ENCODE measurements at regions not wholly inside any gene's neighbourhood (a gene's known extent, or its start where the extent isn't known, plus 50 kb on each side); places are given as distances from the start of the nearest gene placed in this dataset.

DNA sequence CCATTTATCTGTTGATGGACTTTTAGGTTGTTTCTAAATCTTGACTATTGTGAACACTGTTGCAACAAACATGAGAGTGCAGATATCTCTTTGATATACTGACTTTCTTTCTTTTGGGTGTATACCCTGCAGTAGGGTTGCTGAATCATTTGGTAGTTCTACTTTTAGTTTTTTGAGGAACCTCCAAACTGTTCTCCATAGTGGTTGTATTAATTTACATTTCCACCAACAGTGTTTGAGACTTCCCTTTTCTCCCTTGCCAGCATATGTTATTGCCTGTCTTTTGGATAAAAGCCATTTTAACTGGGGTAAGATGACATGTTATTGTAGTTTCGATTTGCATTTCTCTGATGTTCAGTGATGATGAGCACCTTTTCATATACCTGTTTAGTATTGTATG, 330.0 kb downstream of the DDX10 start:
- Mint-ChIP-seq H3K4me1 (no peaks in the 10 kb centered on the region), H3K27me3 (peaks cover 3% of the 10 kb centered on the region), H3K36me3 (no peaks in the 10 kb centered on the region), H3K27ac (no peak overlapping the region), H3K9me3 (ENCODE audit: low read depth) (peaks cover 4% of the 10 kb centered on the region), H3K4me3 (no peak overlapping the region)
- no peak for DNase-seq
- no peak for ATAC-seq
- CTCF ChIA-PET, result no interaction called here

DNA sequence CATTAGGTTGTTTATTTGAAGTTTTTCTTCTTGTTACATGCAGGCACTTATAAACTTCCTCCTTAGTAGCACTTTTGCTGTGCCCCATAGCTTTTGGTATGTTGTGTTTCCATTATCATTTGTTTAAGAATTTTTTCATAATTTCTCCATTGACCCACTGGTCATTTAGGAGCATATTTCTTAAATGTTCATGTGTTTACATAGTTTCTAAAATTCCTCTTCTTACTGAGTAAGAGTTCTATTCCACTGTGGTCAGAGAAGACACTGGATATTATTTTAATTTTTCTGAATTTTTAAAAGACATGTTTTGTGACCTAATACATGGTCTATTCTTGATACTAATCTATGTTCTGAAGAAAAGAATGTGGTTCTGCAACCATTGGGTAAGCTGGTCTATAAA, 333.0 kb downstream of the DDX10 start:
- DNase-seq (no peak), ATAC-seq (no peak)
- no peak overlapping the region for H3K27ac Mint-ChIP-seq
- H3K27me3 Mint-ChIP-seq, result peaks cover 3% of the 10 kb centered on the region
- H3K4me1 Mint-ChIP-seq, result no peaks in the 10 kb centered on the region
- H3K4me3 Mint-ChIP-seq, result no peak overlapping the region
- H3K9me3 Mint-ChIP-seq (ENCODE audit: low read depth), result peaks cover 4% of the 10 kb centered on the region
- no peaks in the 10 kb centered on the region for H3K36me3 Mint-ChIP-seq
- CTCF ChIA-PET, result no interaction called here

DNA sequence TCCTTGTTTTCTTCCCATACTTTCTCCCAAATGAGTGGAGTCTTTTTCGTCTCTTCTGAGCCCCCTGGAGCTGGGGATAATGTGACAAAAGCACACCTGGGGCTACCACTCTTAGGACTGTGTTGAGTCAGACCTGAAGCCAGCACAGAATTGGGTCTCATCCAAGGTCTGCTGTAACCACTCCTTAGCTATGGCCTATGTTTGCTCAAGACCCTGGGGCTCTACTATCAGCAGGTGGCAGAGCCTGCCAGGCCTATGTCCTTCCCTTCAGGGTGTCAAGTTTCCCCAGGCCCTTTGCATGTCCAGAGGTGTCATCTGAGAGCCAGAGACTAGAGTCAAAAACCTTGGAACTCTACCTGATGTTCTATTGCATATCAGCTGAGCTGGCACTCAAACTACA, 335.7 kb downstream of the DDX10 start:
- Mint-ChIP-seq H3K27ac (no peak overlapping the region), H3K36me3 (no peaks in the 10 kb centered on the region), H3K4me1 (no peaks in the 10 kb centered on the region), H3K9me3 (ENCODE audit: low read depth) (peaks cover 4% of the 10 kb centered on the region), H3K27me3 (peaks cover 9% of the 10 kb centered on the region), H3K4me3 (no peak overlapping the region)
- CTCF ChIA-PET, result no interaction called here
- ATAC-seq (no peak), DNase-seq (no peak)

DNA sequence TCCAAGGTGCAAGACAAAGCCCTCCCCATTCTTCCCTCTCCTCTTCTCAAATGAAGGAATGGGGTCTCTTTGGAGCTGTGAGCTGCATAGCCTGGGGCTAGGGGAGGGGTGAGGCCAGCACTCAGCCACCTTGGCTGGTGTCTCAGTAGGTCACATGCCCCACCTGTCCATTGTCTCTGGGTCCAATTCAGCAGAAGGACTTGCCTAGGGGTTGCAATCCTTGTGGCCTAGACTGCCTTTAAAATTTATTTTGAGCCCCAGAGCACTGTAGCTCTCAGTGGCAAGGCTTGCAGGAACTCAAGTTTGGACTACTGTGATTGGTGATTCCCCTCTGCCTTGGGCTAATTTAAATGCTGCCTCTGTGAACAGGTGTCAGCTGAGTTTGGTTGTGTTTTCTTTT, 336.7 kb downstream of the DDX10 start:
- Mint-ChIP-seq H3K27ac (no peak overlapping the region), H3K9me3 (ENCODE audit: low read depth) (peaks cover 3% of the 10 kb centered on the region), H3K4me1 (no peaks in the 10 kb centered on the region), H3K4me3 (no peak overlapping the region), H3K36me3 (no peaks in the 10 kb centered on the region), H3K27me3 (peaks cover 11% of the 10 kb centered on the region)
- ATAC-seq (no peak), DNase-seq (no peak)
- CTCF ChIA-PET, result no interaction called here

DNA sequence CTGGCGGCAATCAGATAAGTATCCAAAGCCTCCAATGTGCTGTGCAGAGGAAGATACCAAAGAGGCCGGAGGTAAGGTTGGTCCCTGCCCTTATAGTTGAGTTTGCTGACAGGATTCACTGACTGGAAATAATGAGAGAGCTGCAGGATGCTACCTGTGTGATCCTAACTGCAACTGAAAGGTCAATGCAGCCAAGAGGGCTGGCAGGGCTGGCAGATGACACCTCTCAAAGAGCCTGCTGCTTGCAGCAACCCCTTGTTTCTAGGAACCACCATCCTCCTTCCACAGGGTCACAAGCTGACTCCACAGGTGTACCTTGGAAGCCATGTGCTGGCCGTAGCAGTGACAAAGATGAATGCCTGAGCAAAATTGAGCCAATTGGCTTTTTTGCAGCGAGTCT, 348.1 kb downstream of the DDX10 start:
- no peaks in the 10 kb centered on the region for H3K27me3 Mint-ChIP-seq
- H3K9me3 Mint-ChIP-seq (ENCODE audit: low read depth), result no peaks in the 10 kb centered on the region
- no peaks in the 10 kb centered on the region for H3K4me1 Mint-ChIP-seq
- no peak for ATAC-seq
- no peak overlapping the region for H3K27ac Mint-ChIP-seq
- no peaks in the 10 kb centered on the region for H3K36me3 Mint-ChIP-seq
- CTCF ChIA-PET, result no interaction called here
- no peak for DNase-seq
- H3K4me3 Mint-ChIP-seq, result no peak overlapping the region

DNA sequence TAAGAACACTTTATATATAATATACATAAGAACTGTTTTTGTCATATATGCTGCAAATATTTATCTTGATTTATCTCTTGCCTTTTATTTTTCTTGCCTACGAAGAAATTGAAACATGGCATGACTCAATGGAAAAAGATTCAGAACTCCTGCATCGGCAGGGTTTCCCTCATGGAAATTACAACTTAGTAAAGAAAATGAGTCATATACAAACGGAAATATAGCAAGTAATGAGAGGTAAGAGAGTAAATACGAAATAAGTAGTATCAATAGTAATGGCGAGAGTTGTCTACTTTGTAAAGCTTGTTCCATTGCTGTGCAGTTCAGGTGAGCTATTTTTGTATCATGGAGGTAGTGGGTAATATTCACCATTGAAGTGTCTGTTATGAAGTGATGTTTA, 350.4 kb downstream of the DDX10 start:
- no peaks in the 10 kb centered on the region for H3K4me1 Mint-ChIP-seq
- H3K27me3 Mint-ChIP-seq, result no peaks in the 10 kb centered on the region
- H3K9me3 Mint-ChIP-seq (ENCODE audit: low read depth), result no peaks in the 10 kb centered on the region
- no peak overlapping the region for H3K27ac Mint-ChIP-seq
- CTCF ChIA-PET, result no interaction called here
- DNase-seq (no peak), ATAC-seq (no peak)
- no peak overlapping the region for H3K4me3 Mint-ChIP-seq
- no peaks in the 10 kb centered on the region for H3K36me3 Mint-ChIP-seq

DNA sequence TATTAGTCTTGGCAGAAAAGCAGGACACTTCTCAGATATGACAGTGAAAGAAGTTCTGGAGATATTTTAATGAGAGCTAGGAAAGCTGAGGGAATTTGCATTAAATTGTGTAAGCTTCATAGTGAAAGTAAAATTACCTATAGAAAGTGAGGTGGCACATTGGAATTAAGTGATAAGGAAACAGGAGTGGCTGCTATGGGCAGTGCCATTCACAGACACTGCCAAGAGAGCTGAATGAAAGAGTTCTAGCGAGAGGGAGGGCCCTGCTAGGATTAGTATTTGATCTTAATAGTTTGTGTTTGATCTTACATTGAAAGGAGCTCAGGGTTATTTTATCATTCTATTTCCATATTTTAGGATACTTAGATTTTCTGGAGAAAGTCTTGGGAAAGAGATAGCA, 351.9 kb downstream of the DDX10 start:
- Mint-ChIP-seq H3K4me1 (no peaks in the 10 kb centered on the region), H3K4me3 (no peak overlapping the region), H3K27ac (no peak overlapping the region), H3K9me3 (ENCODE audit: low read depth) (no peaks in the 10 kb centered on the region), H3K27me3 (no peaks in the 10 kb centered on the region), H3K36me3 (no peaks in the 10 kb centered on the region)
- CTCF ChIA-PET, result no interaction called here
- ATAC-seq (no peak), DNase-seq (no peak)

DNA sequence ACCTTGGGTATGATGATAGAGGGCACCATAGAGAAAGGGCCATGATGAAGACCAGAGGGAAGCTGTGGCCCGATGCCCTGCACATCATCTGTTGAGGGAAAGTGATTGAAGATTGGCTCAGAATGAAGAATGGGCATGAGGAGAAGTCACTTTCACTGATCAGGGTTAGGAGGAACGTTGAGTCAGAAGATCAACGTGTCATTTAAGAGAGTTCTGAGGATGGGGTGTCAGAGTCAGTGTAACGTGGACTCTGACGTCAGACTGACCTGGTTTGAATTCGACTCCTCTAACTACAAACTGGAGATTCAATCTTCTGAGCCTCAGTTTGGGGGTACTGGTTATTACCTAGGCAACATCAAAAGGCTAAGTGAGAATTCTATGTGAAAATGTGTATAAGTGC, 352.6 kb downstream of the DDX10 start:
- H3K27me3 Mint-ChIP-seq, result no peaks in the 10 kb centered on the region

DNA sequence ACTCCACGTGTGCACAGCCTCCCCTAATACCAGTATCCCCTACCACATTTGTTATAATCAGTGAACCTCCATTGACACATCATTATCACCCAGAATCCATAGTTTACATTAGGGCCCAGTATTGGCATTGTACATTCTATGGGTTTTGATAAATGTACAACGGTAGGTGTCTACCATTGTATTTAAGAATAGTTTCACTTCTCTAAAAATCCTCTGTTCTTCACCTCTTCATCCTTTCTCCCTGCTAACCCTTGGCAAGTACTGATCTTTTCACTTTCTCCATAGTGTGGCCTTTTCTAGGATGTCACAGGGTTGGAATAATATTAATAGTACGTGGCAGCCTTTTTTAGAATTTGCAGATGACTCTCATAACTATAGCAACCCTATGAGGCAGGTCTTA, 353.8 kb downstream of the DDX10 start:
- CTCF ChIA-PET, result no interaction called here
- H3K27ac Mint-ChIP-seq, result no peak overlapping the region
- H3K4me3 Mint-ChIP-seq, result no peak overlapping the region
- H3K36me3 Mint-ChIP-seq, result no peaks in the 10 kb centered on the region
- H3K27me3 Mint-ChIP-seq, result no peaks in the 10 kb centered on the region
- DNase-seq, result no peak
- ATAC-seq, result no peak
- H3K4me1 Mint-ChIP-seq, result no peaks in the 10 kb centered on the region
- H3K9me3 Mint-ChIP-seq (ENCODE audit: low read depth), result no peaks in the 10 kb centered on the region

More for the DNA sequence above, 352.6 kb downstream of the DDX10 start:
- H3K4me1 Mint-ChIP-seq, result no peaks in the 10 kb centered on the region
- no peak overlapping the region for H3K4me3 Mint-ChIP-seq
- CTCF ChIA-PET, result no interaction called here
- ATAC-seq, result no peak
- no peak overlapping the region for H3K27ac Mint-ChIP-seq
- no peaks in the 10 kb centered on the region for H3K36me3 Mint-ChIP-seq
- no peak for DNase-seq
- H3K9me3 Mint-ChIP-seq (ENCODE audit: low read depth), result no peaks in the 10 kb centered on the region

DNA sequence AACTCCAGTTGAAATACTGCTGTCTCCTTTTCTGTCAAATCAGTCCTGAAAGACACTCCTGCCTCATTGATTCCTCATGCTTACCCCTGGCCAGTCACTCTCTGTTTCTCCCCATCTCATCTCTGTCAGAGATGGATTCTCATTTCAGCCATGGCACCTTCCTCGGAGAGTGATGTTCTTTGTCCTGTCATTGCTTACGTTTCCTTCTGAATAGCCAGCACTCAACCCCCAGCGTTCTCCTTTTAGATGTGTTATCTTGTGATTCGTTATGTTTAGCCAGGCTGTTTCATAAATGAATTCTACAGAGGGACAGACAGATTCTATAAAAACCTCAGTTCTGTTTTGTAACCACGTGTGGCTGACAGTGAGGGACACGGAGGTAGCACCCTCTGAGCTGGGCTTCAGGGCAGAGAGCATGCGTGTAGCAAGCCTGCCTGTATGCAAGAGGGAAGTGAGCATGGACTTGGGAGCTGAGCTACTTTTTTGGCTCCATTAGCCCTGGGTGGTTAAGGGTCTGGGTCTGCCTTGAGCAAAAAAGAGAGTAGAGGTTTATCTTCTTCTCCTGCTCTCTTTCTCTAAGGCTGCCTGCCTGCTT, 354.6 kb downstream of the DDX10 start:
- no peaks in the 10 kb centered on the region for H3K4me1 Mint-ChIP-seq
- DNase-seq (no peak), ATAC-seq (no peak)

DNA sequence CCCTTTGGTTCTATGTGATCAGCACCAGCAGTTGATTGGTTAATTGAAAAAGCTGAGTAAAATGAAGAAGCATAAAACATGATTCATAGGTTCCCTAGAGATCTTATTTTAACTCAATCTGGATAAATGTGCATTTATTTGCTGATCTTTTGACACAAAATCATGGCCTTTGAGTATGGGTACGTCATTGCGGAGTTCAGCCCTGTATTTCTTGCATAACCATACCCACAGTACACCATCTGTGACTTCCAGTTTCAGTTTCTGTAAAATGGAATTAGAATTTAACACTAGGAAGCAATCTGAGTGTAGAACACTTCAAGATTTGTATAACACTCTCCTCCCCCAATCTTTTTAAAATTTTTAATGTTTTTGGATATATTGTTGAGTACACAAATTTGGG, 358.2 kb downstream of the DDX10 start:
- no peak for ATAC-seq
- Mint-ChIP-seq H3K9me3 (ENCODE audit: low read depth) (peaks cover 4% of the 10 kb centered on the region), H3K36me3 (no peaks in the 10 kb centered on the region), H3K4me1 (no peaks in the 10 kb centered on the region), H3K27me3 (no peaks in the 10 kb centered on the region), H3K4me3 (no peak overlapping the region), H3K27ac (no peak overlapping the region)
- CTCF ChIA-PET, result no interaction called here
- DNase-seq, result no peak

More for the DNA sequence above, 354.6 kb downstream of the DDX10 start:
- CTCF ChIA-PET, result no interaction called here
- no peaks in the 10 kb centered on the region for H3K36me3 Mint-ChIP-seq
- H3K4me3 Mint-ChIP-seq, result no peak overlapping the region
- no peak overlapping the region for H3K27ac Mint-ChIP-seq
- H3K9me3 Mint-ChIP-seq (ENCODE audit: low read depth), result peaks cover under 1% of the 10 kb centered on the region
- no peaks in the 10 kb centered on the region for H3K27me3 Mint-ChIP-seq

DNA sequence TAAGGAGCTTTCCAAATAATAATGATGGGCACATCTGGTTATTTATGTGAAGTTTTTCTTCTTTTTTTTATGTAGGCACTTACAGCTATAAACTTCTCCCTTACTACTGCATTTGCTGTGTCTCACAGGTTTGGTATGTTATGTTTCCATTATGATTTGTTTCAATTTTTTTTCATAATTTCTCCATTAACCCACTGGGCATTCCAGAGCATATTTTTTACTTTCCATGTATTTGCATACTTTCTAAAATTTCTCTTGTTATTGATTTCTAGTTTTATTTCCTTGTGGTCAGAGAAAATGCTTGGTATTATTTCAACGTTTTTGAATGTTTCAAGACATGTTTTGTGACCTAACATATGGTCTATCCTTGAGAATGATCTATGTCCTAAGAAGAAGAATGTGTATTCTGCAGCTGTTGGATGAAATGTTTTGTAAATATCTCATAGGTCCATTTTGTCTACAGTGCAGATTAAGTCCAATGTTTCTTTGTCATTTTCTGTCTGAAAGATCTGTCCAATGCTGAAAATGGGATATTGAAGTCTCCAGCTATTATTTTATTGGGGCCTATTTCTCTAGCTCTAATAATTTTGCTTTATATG, 362.1 kb downstream of the DDX10 start:
- H3K4me3 Mint-ChIP-seq, result no peak overlapping the region
- no peaks in the 10 kb centered on the region for H3K27me3 Mint-ChIP-seq
- CTCF ChIA-PET, result no interaction called here
- H3K36me3 Mint-ChIP-seq, result no peaks in the 10 kb centered on the region
- H3K4me1 Mint-ChIP-seq, result no peaks in the 10 kb centered on the region
- ATAC-seq (no peak), DNase-seq (no peak)
- H3K9me3 Mint-ChIP-seq (ENCODE audit: low read depth), result peaks cover 4% of the 10 kb centered on the region
- H3K27ac Mint-ChIP-seq, result no peak overlapping the region

DNA sequence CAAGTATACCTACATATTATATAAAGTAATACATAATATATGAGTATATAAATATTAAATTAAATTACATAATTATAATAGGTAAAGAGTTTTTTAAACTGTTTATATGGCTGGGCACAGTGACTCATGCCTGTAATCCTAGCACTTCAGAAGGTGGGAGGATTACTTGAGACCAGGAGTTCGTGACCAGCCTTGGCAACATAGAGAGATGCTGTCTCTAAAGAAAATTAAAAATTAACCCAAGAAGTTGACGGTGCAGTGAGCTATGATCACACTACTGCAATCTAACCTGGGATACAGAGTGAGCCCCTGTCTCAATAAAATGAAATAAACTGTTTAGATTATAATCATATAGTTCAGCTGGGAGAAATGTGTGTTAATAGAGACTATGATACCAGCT, 363.0 kb downstream of the DDX10 start:
- H3K4me1 Mint-ChIP-seq, result no peaks in the 10 kb centered on the region
- H3K27ac Mint-ChIP-seq, result no peak overlapping the region
- no peaks in the 10 kb centered on the region for H3K36me3 Mint-ChIP-seq
- no peak overlapping the region for H3K4me3 Mint-ChIP-seq
- no peaks in the 10 kb centered on the region for H3K27me3 Mint-ChIP-seq
- peaks cover 4% of the 10 kb centered on the region for H3K9me3 Mint-ChIP-seq (ENCODE audit: low read depth)
- DNase-seq, result no peak
- ATAC-seq, result no peak
- CTCF ChIA-PET, result no interaction called here

DNA sequence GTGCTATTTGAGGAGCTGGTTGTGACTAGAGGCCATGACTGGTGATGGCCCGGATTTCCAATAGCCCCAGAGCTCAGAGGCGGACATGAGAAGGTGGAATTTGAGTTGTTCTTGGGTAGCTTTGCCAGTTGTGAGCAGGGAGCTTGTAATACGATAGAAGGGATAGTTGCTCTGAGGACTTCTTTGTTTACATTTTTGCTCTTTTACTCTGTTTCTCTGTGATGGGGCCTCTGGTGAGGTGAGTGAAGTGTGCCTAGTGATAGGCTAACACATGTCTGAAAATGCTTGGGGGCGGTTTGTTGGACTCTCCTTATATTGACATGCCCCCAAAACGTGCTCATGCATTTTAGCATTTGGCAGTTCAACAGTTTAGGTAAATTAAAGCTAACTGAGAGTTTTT, 365.1 kb downstream of the DDX10 start:
- DNase-seq, result no peak
- ATAC-seq, result no peak
- Mint-ChIP-seq H3K27ac (no peak overlapping the region), H3K4me3 (no peak overlapping the region), H3K27me3 (no peaks in the 10 kb centered on the region), H3K4me1 (no peaks in the 10 kb centered on the region), H3K9me3 (ENCODE audit: low read depth) (no peaks in the 10 kb centered on the region), H3K36me3 (no peaks in the 10 kb centered on the region)
- CTCF ChIA-PET, result no interaction called here
